HUDEP-2 (cell line): ENCODE measurements at regions not wholly inside any gene's neighbourhood (a gene's known extent, or its start where the extent isn't known, plus 50 kb on each side); places are given as distances from the start of the nearest gene placed in this dataset.
"Not testable (repeated sequence)": the region's sequence is repeated elsewhere in the genome, so short reads cannot be mapped to it uniquely, and the experiment has no call there.

Experiments used
- DNase-seq, 76 experiments: peaks; one replicate each; lab custom pipeline; 2025; ENCODE audit not compliant: unreplicated experiment in 76 of 76; lab: John Stamatoyannopoulos, UW

DNA sequence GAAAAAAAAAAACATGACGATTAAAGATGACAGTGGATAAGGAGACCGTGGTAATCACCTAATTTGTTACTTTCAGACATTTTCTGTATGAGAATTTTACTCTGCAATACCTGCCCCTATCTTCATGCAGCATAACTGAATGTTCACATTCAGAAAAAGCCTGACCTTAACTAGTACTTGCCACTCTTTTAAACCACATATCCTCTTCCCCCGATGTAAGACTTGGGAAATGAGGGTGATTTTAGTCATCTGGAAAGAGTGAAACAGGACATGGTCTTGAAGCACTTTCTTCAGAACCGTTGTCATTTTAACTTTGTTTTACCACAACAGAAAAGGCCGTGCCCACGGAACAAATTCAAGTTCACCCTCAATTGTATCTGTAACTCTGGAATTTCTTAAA, 318.5 kb downstream of the BCL2L11 start:
- not testable (repeated sequence) for DNase-seq

DNA sequence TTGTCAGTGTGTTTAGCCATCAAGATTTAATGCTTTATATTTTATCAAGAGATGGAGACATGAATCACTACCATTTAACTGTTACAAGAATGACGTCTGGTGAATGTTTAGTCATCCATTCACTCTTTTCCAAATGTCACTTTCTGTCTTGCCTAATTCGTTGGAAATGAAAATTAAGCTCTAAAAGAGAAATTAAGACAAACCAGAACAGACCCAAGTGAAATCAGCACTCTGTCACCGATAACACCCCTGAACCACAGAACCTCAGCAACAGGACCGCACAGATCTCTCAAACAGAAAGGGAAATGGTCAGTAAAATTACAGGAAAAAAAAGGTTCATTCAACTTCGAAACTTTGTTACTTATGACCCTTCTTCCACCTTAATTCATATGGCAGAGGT, 320.9 kb downstream of the BCL2L11 start:
- DNase-seq, result not testable (repeated sequence)

GRCh38 chr2:111442767-111443454, 322.2 kb downstream of the BCL2L11 start:
- DNase-seq, result not testable (repeated sequence)

GRCh38 chr2:111444516-111444915, 323.8 kb downstream of the BCL2L11 start:
- DNase-seq, result not testable (repeated sequence)

- DNase-seq, result not testable (repeated sequence)
Observed at GRCh38 chr2:111445191-111445929, 324.6 kb downstream of the BCL2L11 start.

DNA sequence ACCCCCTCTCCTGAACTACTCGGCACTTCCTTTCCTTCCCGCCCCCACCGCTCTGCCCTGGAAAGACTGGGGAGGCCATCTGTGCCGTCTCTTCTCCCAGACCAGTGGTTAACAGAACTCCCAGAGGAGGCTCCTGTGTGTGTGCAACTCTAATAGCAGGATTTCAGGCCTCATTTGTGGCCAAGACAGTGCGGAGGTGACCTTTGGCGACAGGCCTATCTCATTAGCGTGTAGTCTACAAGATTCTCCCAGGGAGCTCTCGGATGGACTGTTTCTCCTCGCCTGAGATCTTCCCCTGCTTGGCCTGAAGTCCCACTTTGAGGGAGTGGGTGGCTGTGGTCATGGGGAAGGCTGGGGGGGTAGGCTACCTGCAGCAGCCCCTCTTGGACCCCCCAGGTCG, 325.2 kb downstream of the BCL2L11 start:
- not testable (repeated sequence) for DNase-seq

DNA sequence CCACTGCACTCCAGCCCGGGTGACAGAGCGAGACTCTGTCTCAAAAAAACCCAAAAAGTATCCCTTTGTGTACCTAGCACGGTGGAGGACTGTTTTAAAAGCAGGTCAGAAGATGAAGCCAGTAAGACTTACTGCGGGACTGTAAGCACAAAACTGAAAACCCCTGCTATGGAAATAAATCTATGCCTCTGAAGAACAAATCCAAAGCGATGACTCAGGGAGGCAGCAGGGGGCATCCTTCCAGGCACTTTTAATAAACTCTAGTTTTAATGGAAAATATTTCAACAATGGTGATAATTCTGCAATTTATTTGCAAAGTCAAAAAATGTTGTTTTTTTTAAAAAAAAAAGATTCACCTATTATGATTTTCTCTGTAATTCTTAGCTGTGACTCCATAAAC, 326.8 kb downstream of the BCL2L11 start:
- not testable (repeated sequence) for DNase-seq

DNA sequence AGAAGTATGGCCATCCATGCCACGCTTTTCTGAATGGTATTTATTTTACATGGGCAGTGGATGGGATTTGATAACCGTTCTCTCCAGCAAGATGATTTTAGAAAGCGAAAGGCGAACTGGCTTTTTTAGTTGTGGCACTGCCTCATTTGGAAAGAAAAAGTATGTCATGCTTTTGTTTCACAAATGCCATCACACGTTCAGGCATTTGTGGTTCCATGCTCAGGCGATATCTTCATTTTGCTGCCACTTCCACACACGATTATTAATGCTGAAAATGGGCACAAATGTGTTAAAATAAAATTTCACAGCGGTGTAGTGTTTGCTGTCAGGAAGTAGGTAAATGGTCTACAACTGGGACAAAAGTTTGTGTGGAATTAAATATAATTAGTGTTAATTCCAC, 328.1 kb downstream of the BCL2L11 start:
- not testable (repeated sequence) for DNase-seq

DNA sequence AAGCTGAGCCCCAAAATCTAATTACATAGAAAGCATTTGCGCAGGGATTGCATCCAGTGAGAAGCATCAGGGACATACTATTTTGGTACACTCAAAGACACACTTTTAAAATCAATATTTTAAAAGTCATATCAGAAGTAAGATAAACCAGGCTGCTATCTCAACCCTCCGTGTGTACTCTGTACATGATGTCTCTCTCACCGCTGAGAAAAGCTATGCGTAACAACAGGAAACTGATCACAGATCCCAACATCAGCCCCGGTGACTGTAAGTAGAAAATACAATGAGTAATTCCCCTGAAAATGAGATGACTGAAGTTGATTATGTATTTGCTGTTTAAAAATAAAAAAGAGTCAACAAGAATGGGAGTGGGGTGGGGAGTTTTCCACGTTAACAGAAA, 329.8 kb downstream of the BCL2L11 start:
- not testable (repeated sequence) for DNase-seq

- DNase-seq, result not testable (repeated sequence)
Observed at GRCh38 chr2:111451692-111452199, 331.0 kb downstream of the BCL2L11 start.

GRCh38 chr2:111452208-111452607, 331.5 kb downstream of the BCL2L11 start:
- DNase-seq, result not testable (repeated sequence)

DNA sequence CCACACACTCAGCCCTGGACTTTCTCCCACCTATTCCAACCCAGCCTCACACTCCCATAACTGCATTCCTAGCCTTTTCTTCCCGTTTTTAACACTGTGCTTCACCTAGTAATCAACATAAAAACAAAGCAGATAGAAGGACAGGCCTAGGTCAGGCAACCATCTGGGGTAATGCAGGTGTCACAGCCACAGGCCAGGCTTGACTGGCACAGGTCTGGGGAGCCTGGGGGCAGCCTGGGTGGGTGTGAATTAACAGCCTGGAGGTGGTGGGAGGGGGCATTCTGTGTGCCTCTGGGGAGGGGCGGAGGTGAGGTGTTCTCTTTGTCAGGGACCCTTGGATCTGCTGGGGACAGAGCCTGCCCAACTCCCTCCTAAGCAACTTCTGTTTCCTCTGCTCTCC, 332.6 kb downstream of the BCL2L11 start:
- not testable (repeated sequence) for DNase-seq

GRCh38 chr2:111453816-111454215, 333.1 kb downstream of the BCL2L11 start:
- not testable (repeated sequence) for DNase-seq

- not testable (repeated sequence) for DNase-seq
Observed at GRCh38 chr2:111454404-111454803, 333.7 kb downstream of the BCL2L11 start.

GRCh38 chr2:111455016-111456015, 334.6 kb downstream of the BCL2L11 start:
- DNase-seq, result not testable (repeated sequence)

DNA sequence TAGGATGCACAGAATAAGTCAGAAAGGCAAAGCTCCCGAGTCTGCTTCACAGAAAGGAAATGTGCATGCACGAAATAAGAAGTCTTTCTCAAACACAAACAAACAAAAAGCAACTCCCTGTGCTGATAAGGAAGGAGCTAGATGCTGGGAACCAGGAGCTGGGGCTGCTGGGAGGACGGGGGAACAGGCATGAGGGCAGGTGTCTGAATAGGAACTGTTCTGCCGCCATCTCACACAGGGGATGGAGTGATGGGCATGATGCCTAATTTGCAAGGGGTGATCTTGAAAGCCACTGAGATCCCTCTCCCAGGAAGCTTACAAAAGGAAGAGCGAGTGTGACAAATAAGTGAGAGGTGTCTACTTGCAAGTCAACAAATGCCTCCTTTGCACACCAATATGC, 336.5 kb downstream of the BCL2L11 start:
- not testable (repeated sequence) for DNase-seq

GRCh38 chr2:111460901-111461300, 340.2 kb downstream of the BCL2L11 start:
- not testable (repeated sequence) for DNase-seq

DNA sequence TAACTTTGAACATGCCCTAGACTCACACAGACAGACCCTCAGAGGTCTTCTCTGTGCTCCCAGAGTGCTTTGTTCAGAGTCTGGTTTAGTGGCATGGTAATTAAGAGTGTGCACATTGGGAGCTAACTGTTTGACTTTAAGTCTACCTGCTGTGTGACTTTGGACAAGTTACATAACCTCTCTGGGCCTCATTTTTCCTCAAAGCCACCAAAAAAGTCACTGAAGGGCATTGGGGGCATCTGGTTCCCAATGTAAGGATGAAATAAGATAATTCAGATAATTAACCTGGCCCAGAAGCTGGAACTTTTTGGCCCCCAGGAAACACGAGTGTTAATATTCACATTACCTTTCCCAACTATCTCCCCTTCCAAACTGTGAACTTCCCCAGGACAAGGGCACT, 341.1 kb downstream of the BCL2L11 start:
- not testable (repeated sequence) for DNase-seq

- not testable (repeated sequence) for DNase-seq
Observed at GRCh38 chr2:111462572-111462971, 341.9 kb downstream of the BCL2L11 start.

DNA sequence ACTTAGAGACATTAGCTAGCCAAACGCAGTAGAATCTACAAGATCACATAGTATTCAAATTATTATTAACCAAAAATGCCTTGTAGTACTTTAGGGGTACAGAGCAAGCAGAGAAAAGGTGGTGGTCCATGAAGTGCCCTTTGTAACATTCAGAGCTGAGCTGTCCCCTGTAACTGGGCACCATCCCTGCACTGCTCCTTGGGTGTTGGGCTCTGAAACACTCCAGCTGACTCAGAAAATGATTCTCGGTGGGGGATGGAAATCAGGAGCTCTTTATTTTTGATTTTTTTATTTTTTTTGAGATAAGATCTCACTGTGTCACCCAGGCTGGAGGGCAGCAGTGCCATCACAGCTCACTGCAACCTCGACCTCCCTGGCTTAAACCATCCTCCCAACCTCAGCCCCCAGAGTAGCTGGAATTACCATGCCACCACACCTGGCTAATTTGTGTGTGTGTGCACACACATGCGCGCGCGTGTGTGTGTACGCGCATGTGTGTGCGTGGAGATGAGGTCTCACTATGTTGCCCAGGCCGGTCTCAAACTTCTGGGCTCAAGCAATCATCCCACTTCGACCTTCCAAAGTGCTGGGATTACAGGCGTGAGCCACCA, 342.6 kb downstream of the BCL2L11 start:
- DNase-seq, result not testable (repeated sequence)
